HCT116 (cell line): ENCODE measurements at regions not wholly inside any gene's neighbourhood (a gene's known extent, or its start where the extent isn't known, plus 50 kb on each side); places are given as distances from the start of the nearest gene placed in this dataset.

Experiments
- ATAC-seq: fragments of 200-7000 bp; cut with Tn5 transposase; 2 replicates; pipeline ENCODE4 v1.9.1; 2020; ENCODE audit warnings: mild to moderate bottlenecking, moderate library complexity
- BruUV-seq: library from RNA; stranded (reverse); fragments of 400-500 nt; replicated peaks from 2 replicates; lab custom pipeline; 2021; lab: Mats Ljungman, UMichigan
- CTCF ChIA-PET: fragments of 300-600 bp; sonication (Branson Sonifier 250); formaldehyde crosslinking; loops from one replicate; lab custom pipeline; 2021; ENCODE audit warnings: antibody characterized with exemption; lab: Charles Lee
- POLR2A ChIA-PET: fragments of 300-600, 350-600 bp; sonication (Branson Sonifier 250); formaldehyde crosslinking; loops from one replicate; lab custom pipeline; 2021; ENCODE audit warnings: antibody characterized with exemption; lab: Charles Lee
- RAD21 ChIA-PET, 2 experiments: fragments of 300-600 bp; sonication (Branson Sonifier 250); formaldehyde crosslinking; loops; one replicate each; lab custom pipeline; 2023; ENCODE audit warnings: low total read pairs in 2 of 2; ENCODE audit not compliant: uncharacterized antibody in 2 of 2, unreplicated experiment in 2 of 2, low non-redundant PET in 1 of 2; lab: Charles Lee
- DNase-seq: peaks from one replicate; pipeline ENCODE4 v3.0.0-alpha.2; 2010; ENCODE audit warnings: low read depth, low spot score
- H2AFZ ChIP-seq: fragments of 200-600 bp; shearing (Covaris generic), sonication (generic); 2 replicates; pipeline ENCODE4 v1.6.1; 2017; ENCODE audit warnings: low read depth, mixed run types, mixed read lengths, antibody characterized with exemption, low read length; ENCODE audit not compliant: poor library complexity, severe bottlenecking
- H3K27ac ChIP-seq: 2 replicates; pipeline ENCODE4 v1.5.1; 2012; ENCODE audit warnings: low read depth, low read length
- H3K27me3 ChIP-seq: fragments of 200-600 bp; sonication (generic); 2 replicates; pipeline ENCODE4 v1.6.1; 2016; ENCODE audit warnings: mixed run types, low read length, mixed read lengths; ENCODE audit not compliant: insufficient read depth
- H3K36me3 ChIP-seq, 2 experiments: fragments of 200-500 bp in 1 of 2; fragments of 200-600 bp in 1 of 2; sonication (Bioruptor generic) in 1 of 2; sonication (generic) in 1 of 2; 2 replicates each; pipeline versions ENCODE4 v1.5.1 to v1.6.1; 2014 to 2016; ENCODE audit warnings: low read length in 2 of 2, inconsistent platforms in 1 of 2, mixed read lengths in 1 of 2, mixed run types in 1 of 2; ENCODE audit not compliant: insufficient read depth in 2 of 2, control insufficient read depth in 1 of 2
- H3K4me1 ChIP-seq, 2 experiments: fragments of 200-600 bp in 1 of 2; sonication (generic) in 1 of 2; 2 replicates each; pipeline versions ENCODE4 v1.5.1 to v1.6.1; 2012 to 2017; ENCODE audit warnings: low read length in 2 of 2, inconsistent platforms in 1 of 2, mild to moderate bottlenecking in 1 of 2, mixed read lengths in 1 of 2, mixed run types in 1 of 2, moderate library complexity in 1 of 2; ENCODE audit not compliant: insufficient read depth in 2 of 2, control insufficient read depth in 1 of 2
- H3K4me2 ChIP-seq: fragments of 200-600 bp; sonication (generic); 2 replicates; pipeline ENCODE4 v1.6.1; 2017; ENCODE audit warnings: mixed run types, low read length, mixed read lengths
- H3K4me3 ChIP-seq, 2 experiments: fragments of 200-600 bp in 1 of 2; sonication (generic) in 1 of 2; replicated peaks in 1 of 2; 2 replicates each; pipeline ENCODE4 v1.5.1; 2011 to 2016; ENCODE audit warnings: low read length in 2 of 2, control low read depth in 1 of 2, low read depth in 1 of 2, mild to moderate bottlenecking in 1 of 2, mixed read lengths in 1 of 2, mixed run types in 1 of 2
- H3K79me2 ChIP-seq: fragments of 200-600 bp; sonication (generic); 2 replicates; pipeline ENCODE4 v1.6.1; 2017; ENCODE audit warnings: mild to moderate bottlenecking, mixed run types, low read length, moderate library complexity, mixed read lengths; ENCODE audit not compliant: insufficient read depth
- H3K9ac ChIP-seq: fragments of 200-600 bp; sonication (generic); 2 replicates; pipeline ENCODE4 v1.6.1; 2016; ENCODE audit warnings: low read length, mixed read lengths
- H3K9me2 ChIP-seq: fragments of 200-600 bp; sonication (generic), shearing (Covaris generic); 2 replicates; pipeline ENCODE4 v1.6.1; 2017; ENCODE audit warnings: mixed run types, mild to moderate bottlenecking, moderate library complexity; ENCODE audit not compliant: insufficient read depth
- H3K9me3 ChIP-seq, 2 experiments: fragments of 200-500 bp in 1 of 2; fragments of 200-600 bp in 1 of 2; sonication (Bioruptor generic) in 1 of 2; sonication (generic) in 1 of 2; 2 replicates each; pipeline ENCODE4 v1.6.1; 2014 to 2017; ENCODE audit warnings: low read length in 2 of 2, mixed read lengths in 2 of 2, inconsistent platforms in 1 of 2, low read depth in 1 of 2, mild to moderate bottlenecking in 1 of 2, mixed run types in 1 of 2, moderate library complexity in 1 of 2; ENCODE audit not compliant: control insufficient read depth in 1 of 2, insufficient read depth in 1 of 2
- H4K20me1 ChIP-seq: fragments of 200-600 bp; sonication (generic), shearing (Covaris generic); 2 replicates; pipeline ENCODE4 v1.6.1; 2017; ENCODE audit warnings: mixed run types, mild to moderate bottlenecking, moderate library complexity; ENCODE audit not compliant: insufficient read depth
- CBX3 ChIP-seq: IDR thresholded peaks from 2 replicates; pipeline ENCODE4 v1.6.1; 2012; ENCODE audit warnings: low read depth
- CEBPB ChIP-seq: IDR thresholded peaks from 2 replicates; pipeline ENCODE4 v1.6.1; 2012; ENCODE audit warnings: low read depth
- EGR1 ChIP-seq: IDR thresholded peaks from 2 replicates; pipeline ENCODE4 v1.6.1; 2012; ENCODE audit warnings: low read depth
- ELF1 ChIP-seq: IDR thresholded peaks from 2 replicates; pipeline ENCODE4 v1.6.1; 2012; ENCODE audit warnings: low read depth, borderline replicate concordance
- EZH2 ChIP-seq: fragments of 200-600 bp; sonication (generic); IDR thresholded peaks from 2 replicates; pipeline ENCODE4 v1.6.1; 2017; ENCODE audit warnings: antibody characterized with exemption, mixed run types
- EZH2phosphoT487 ChIP-seq: fragments of 200-600 bp; IDR thresholded peaks from 2 replicates; pipeline ENCODE4 v1.6.1; 2018; ENCODE audit warnings: antibody characterized with exemption, borderline replicate concordance
- FOSL1 ChIP-seq: IDR thresholded peaks from 2 replicates; pipeline ENCODE4 v1.6.1; 2012; ENCODE audit warnings: low read depth
- JUND ChIP-seq: IDR thresholded peaks from 2 replicates; pipeline ENCODE4 v1.6.1; 2012
- POLR2A ChIP-seq: IDR thresholded peaks from 2 replicates; pipeline ENCODE4 v1.7.0; 2011; ENCODE audit warnings: borderline replicate concordance; ENCODE audit not compliant: insufficient read depth, insufficient read length; ENCODE audit errors: extremely low read depth
- POLR2AphosphoS5 ChIP-seq: IDR thresholded peaks from 2 replicates; pipeline ENCODE4 v1.6.1; 2011; ENCODE audit warnings: mild to moderate bottlenecking, low read depth, low read length, moderate library complexity
- RAD21 ChIP-seq: IDR thresholded peaks from 2 replicates; pipeline ENCODE4 v1.6.1; 2012; ENCODE audit warnings: low read depth, mild to moderate bottlenecking
- SIN3A ChIP-seq: IDR thresholded peaks from 2 replicates; pipeline ENCODE4 v1.6.1; 2012; ENCODE audit warnings: low read depth
- SP1 ChIP-seq: IDR thresholded peaks from 2 replicates; pipeline ENCODE4 v1.6.1; 2012; ENCODE audit warnings: low read depth
- SRF ChIP-seq: IDR thresholded peaks from 2 replicates; pipeline ENCODE4 v1.6.1; 2012; ENCODE audit warnings: low read depth
- TCF7L2 ChIP-seq: IDR thresholded peaks from 2 replicates; pipeline ENCODE4 v1.7.0; 2011; ENCODE audit warnings: borderline replicate concordance, inconsistent platforms; ENCODE audit not compliant: insufficient read depth, insufficient read length; ENCODE audit errors: extremely low read depth
- YY1 ChIP-seq: IDR thresholded peaks from 2 replicates; pipeline ENCODE4 v1.6.1; 2011; ENCODE audit warnings: low read length, low read depth, moderate library complexity, mild to moderate bottlenecking; ENCODE audit not compliant: insufficient replicate concordance; ENCODE audit errors: extremely low read depth
- ZFX ChIP-seq: fragments of 450-650 bp; IDR thresholded peaks from 2 replicates; pipeline ENCODE4 v1.6.1; 2017
- ZNF274 ChIP-seq: fragments of 200-500 bp; sonication (Bioruptor generic); IDR thresholded peaks from 2 replicates; pipeline ENCODE4 v1.6.1; 2014; ENCODE audit warnings: mild to moderate bottlenecking, low read depth, low read length, inconsistent platforms
- intact Hi-C: fragments of 100-400 bp; cut with micrococcal nuclease; formaldehyde crosslinking; loops from 2 replicates; pipeline ENCODE4 v1.10.0; 2022
- TF ChIP-seq, protein P1 (sequence below): IDR thresholded peaks from 2 replicates; pipeline ENCODE4 v1.6.1; 2011; ENCODE audit warnings: mild to moderate bottlenecking, low read length, moderate library complexity; ENCODE audit not compliant: insufficient replicate concordance; ENCODE audit errors: extremely low read depth
- TF ChIP-seq, protein P2 (sequence below): IDR thresholded peaks from 2 replicates; pipeline ENCODE4 v1.6.1; 2012
- TF ChIP-seq, protein P3 (sequence below), 3 experiments: fragments of 200-600 bp in 1 of 3; sonication (generic) in 1 of 3; IDR thresholded peaks in 2 of 3; conservative IDR thresholded peaks in 1 of 3; 2 replicates each; pipeline ENCODE4 v1.5.1; 2012 to 2017; ENCODE audit warnings: low read depth in 2 of 3, low read length in 2 of 3, antibody characterized with exemption in 1 of 3, borderline replicate concordance in 1 of 3, control low read depth in 1 of 3, mild to moderate bottlenecking in 1 of 3, mixed read lengths in 1 of 3, mixed run types in 1 of 3, moderate library complexity in 1 of 3; ENCODE audit not compliant: insufficient read depth in 1 of 3
- TF ChIP-seq, protein P4 (sequence below): IDR thresholded peaks from 2 replicates; pipeline ENCODE4 v1.6.1; 2012

DNA sequence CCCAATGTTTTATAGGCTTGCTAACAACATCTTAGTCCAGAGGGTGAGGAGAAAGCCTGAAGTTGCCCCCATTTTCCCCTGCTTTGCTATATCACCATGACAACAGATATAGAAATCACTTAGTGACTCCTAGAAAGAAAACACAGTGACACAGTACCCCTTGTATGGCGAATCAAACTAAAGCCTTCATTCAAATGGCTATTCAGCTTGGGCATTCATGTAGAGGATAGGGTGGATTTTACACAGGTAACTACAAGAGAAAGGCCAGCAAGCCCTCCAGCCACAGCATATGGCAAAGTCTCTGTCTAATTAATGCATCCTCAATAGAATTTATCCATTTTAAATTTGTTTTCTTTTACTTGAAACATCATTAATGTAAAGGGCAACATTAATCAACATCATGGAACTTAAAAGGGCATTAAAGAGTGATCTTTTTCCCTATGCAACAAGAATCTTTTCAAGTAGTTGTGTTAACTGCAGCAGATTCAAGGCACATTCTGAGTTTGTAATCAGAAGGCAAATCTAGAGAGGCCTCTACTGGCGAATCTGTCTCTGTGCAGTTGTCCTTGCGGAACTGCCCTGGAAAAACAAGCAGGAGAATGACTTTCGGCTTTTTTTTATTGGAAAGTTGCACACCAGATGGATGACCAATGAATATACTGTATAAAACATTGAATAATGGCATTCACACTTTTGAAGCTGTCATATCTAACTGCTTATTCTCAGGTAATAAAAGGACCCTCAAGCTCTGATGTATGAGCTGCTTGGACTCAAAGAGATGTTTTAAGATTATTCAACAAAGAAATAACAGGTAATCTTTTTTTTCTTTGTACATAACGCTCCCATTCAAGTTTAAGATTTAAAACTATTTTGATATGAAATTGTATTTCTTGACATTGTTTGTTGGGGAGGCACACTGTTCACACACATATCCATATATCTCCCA is 621.7 kb upstream of the AGTR1 start:
- ChIA-PET POLR2A (no interaction called here), RAD21 (no interaction called here), CTCF (interaction anchor here (0.6 to 2.9 kb wide), 5 partner anchors 10 to 1259 kb away, joined by 3 to 17 read pairs (median 4); no protein-coding TSS in a partner anchor)
- Histone ChIP-seq H3K4me1 (no peaks in the 10 kb centered on the region), H3K36me3 (no peaks in the 10 kb centered on the region), H3K9me3 (no peaks in the 10 kb centered on the region), H3K4me2 (peak overlapping the region; percentile 13; the same call in 1 of the 2 replicates), H3K9ac (no peak overlapping the region), H3K79me2 (no peaks in the 10 kb centered on the region), H3K9me2 (no peaks in the 10 kb centered on the region), H3K27me3 (no peaks in the 10 kb centered on the region), H3K27ac (no peak overlapping the region), H2AFZ (peak overlapping the region; percentile 81), H4K20me1 (no peaks in the 10 kb centered on the region), H3K4me3 (no peak overlapping the region)
- ATAC-seq: peak; percentile 90
- no TSS peak for BruUV-seq
- intact Hi-C loops: loop anchor here (1.0 to 10.0 kb wide), 6 partner anchors 459 to 1259 kb away; no protein-coding TSS in a partner anchor
- peak; percentile 38 for DNase-seq
- no peak for TF ChIP-seq CBX3
- TF ChIP-seq JUND: no peak
- no peak for TF ChIP-seq SP1
- TF ChIP-seq, protein P1, sequence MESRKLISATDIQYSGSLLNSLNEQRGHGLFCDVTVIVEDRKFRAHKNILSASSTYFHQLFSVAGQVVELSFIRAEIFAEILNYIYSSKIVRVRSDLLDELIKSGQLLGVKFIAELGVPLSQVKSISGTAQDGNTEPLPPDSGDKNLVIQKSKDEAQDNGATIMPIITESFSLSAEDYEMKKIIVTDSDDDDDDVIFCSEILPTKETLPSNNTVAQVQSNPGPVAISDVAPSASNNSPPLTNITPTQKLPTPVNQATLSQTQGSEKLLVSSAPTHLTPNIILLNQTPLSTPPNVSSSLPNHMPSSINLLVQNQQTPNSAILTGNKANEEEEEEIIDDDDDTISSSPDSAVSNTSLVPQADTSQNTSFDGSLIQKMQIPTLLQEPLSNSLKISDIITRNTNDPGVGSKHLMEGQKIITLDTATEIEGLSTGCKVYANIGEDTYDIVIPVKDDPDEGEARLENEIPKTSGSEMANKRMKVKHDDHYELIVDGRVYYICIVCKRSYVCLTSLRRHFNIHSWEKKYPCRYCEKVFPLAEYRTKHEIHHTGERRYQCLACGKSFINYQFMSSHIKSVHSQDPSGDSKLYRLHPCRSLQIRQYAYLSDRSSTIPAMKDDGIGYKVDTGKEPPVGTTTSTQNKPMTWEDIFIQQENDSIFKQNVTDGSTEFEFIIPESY: no peak
- TF ChIP-seq RAD21: peak; percentile 81
- TF ChIP-seq ZFX: no peak
- TF ChIP-seq, protein P2, sequence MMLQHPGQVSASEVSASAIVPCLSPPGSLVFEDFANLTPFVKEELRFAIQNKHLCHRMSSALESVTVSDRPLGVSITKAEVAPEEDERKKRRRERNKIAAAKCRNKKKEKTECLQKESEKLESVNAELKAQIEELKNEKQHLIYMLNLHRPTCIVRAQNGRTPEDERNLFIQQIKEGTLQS: no peak
- TF ChIP-seq YY1: no peak
- TF ChIP-seq POLR2A: no peak
- no peak for TF ChIP-seq SRF
- TF ChIP-seq SIN3A: no peak
- no peak for TF ChIP-seq EGR1
- no peak for TF ChIP-seq TCF7L2
- TF ChIP-seq FOSL1: no peak
- TF ChIP-seq, protein P3, sequence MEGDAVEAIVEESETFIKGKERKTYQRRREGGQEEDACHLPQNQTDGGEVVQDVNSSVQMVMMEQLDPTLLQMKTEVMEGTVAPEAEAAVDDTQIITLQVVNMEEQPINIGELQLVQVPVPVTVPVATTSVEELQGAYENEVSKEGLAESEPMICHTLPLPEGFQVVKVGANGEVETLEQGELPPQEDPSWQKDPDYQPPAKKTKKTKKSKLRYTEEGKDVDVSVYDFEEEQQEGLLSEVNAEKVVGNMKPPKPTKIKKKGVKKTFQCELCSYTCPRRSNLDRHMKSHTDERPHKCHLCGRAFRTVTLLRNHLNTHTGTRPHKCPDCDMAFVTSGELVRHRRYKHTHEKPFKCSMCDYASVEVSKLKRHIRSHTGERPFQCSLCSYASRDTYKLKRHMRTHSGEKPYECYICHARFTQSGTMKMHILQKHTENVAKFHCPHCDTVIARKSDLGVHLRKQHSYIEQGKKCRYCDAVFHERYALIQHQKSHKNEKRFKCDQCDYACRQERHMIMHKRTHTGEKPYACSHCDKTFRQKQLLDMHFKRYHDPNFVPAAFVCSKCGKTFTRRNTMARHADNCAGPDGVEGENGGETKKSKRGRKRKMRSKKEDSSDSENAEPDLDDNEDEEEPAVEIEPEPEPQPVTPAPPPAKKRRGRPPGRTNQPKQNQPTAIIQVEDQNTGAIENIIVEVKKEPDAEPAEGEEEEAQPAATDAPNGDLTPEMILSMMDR (IDR thresholded peaks at IDR 0.05 in 2 of 3, conservative IDR thresholded peaks at IDR 0.05 in 1 of 3; ENCODE audit: borderline replicate concordance in 1 of 3, insufficient read depth in 1 of 3, low read depth in 2 of 3, low read length in 2 of 3): peak; percentile 63 to 81 (median 73); a peak in 5 of 6 replicates
- no peak for TF ChIP-seq EZH2phosphoT487
- no peak for TF ChIP-seq EZH2
- no peak for TF ChIP-seq ZNF274
- no peak for TF ChIP-seq POLR2AphosphoS5
- TF ChIP-seq ELF1: 0 out of 2 replicates have a peak, but pooled peaks have one; percentile 12
- no peak for TF ChIP-seq CEBPB
- TF ChIP-seq, protein P4, sequence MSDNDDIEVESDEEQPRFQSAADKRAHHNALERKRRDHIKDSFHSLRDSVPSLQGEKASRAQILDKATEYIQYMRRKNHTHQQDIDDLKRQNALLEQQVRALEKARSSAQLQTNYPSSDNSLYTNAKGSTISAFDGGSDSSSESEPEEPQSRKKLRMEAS: no peak
